NB4 (cell line): ENCODE measurements at regions not wholly inside any gene's neighbourhood (a gene's known extent, or its start where the extent isn't known, plus 50 kb on each side); places are given as distances from the start of the nearest gene placed in this dataset.

ENCODE experiments used
- DNase-seq: peaks from one replicate; pipeline ENCODE4 v3.0.0; 2010; ENCODE audit warnings: low read depth
- H3K4me3 ChIP-seq: one replicate; pipeline ENCODE4 v1.5.1; 2011; ENCODE audit warnings: mild to moderate bottlenecking, low read depth, low read length, moderate library complexity
- MYC ChIP-seq: IDR thresholded peaks from 2 replicates; pipeline ENCODE4 v1.6.1; 2011; ENCODE audit warnings: low read depth, low read length
- POLR2A ChIP-seq: IDR thresholded peaks from 2 replicates; pipeline ENCODE4 v1.6.1; 2011; ENCODE audit warnings: mild to moderate bottlenecking; ENCODE audit not compliant: insufficient read length; ENCODE audit errors: extremely low read depth
- TF ChIP-seq, protein P1 (sequence below): IDR thresholded peaks from 2 replicates; pipeline ENCODE4 v1.6.1; 2011; ENCODE audit warnings: low read depth, low read length
- TF ChIP-seq, protein P2 (sequence below): IDR thresholded peaks from one replicate; pipeline ENCODE4 v1.5.1; 2012; ENCODE audit warnings: low read depth, low read length

DNA sequence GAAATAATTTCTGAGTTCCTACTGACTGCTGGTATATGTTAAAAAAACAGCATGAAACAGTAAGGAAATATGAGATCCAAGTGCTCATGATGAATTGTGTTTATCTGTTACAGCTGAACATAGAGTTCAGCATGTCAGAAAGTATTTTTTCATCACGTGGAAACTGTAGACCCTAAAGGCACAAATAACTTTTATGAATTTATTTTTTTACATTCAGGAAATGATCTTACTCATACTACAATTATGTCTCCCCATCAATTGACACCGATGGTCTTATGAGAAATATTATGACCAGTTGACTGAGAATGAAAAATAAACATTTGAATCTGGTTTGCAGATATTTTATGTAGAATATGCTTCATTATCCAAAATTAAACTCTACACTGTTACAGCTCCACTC, 283.1 kb upstream of the SPANXN4 start:
- TF ChIP-seq, protein P1, sequence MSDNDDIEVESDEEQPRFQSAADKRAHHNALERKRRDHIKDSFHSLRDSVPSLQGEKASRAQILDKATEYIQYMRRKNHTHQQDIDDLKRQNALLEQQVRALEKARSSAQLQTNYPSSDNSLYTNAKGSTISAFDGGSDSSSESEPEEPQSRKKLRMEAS = no peak
- TF ChIP-seq, protein P2, sequence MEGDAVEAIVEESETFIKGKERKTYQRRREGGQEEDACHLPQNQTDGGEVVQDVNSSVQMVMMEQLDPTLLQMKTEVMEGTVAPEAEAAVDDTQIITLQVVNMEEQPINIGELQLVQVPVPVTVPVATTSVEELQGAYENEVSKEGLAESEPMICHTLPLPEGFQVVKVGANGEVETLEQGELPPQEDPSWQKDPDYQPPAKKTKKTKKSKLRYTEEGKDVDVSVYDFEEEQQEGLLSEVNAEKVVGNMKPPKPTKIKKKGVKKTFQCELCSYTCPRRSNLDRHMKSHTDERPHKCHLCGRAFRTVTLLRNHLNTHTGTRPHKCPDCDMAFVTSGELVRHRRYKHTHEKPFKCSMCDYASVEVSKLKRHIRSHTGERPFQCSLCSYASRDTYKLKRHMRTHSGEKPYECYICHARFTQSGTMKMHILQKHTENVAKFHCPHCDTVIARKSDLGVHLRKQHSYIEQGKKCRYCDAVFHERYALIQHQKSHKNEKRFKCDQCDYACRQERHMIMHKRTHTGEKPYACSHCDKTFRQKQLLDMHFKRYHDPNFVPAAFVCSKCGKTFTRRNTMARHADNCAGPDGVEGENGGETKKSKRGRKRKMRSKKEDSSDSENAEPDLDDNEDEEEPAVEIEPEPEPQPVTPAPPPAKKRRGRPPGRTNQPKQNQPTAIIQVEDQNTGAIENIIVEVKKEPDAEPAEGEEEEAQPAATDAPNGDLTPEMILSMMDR = no peak
- TF ChIP-seq MYC (no peak), POLR2A (no peak)
- no peak for DNase-seq
- H3K4me3 ChIP-seq = no peak overlapping the region

DNA sequence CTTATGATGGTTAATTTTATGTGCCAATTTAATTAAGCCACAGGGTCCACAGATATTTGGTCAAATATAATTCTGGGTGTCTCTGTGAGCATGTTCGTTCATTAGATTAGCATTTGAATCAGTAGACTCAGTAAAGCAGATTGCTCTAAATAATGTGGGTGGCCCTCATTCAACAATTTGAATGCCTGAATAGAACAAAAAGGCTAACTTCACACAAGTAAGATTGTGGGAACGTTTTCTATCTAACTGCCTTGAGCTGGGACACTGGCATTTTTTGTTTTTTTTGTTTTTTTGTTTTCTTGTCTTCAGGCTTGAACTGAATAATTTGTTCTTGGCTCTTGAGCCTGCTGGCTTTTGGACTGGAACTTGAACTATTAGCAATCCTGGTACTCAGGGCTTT, 292.4 kb upstream of the SPANXN4 start:
- no peak for DNase-seq
- TF ChIP-seq POLR2A (no peak), MYC (no peak)
- TF ChIP-seq, protein P1 = no peak
- TF ChIP-seq, protein P2 = no peak

DNA sequence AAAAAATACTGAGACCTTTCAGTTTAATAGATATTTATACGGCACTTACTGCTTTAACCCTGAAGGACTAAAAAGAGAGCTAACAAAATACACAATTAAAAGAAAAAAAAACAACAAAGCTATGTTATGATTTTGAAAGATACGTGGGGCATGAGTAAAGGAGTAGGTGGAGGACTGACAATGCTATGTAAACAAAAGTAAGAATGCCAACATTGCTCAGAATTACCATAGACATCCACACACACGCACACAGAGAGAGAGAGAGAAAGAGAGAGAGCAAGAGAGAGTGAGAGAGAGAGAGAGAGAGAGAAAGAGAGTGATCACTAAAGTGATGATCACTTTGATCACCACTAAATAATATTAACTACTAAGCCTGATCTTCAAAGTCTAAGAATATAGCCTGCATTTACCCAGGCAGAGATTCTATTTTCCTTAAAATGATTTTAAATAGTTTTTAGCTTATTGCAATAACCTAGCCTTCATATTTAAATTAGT, 313.9 kb upstream of the SPANXN4 start:
- DNase-seq = no peak
- TF ChIP-seq POLR2A = no peak
- no peak for TF ChIP-seq MYC
- TF ChIP-seq, protein P2 = no peak
- TF ChIP-seq, protein P1 = no peak
- no peak overlapping the region for H3K4me3 ChIP-seq

More for the DNA sequence above, 292.4 kb upstream of the SPANXN4 start:
- H3K4me3 ChIP-seq = no peak overlapping the region

- no peak overlapping the region for H3K4me3 ChIP-seq
- TF ChIP-seq, protein P1 = no peak
- TF ChIP-seq, protein P2 = no peak
- TF ChIP-seq POLR2A = no peak
- TF ChIP-seq MYC = no peak
- DNase-seq = no peak
These were observed 323.0 kb upstream of the SPANXN4 start for GRCh38 chrX:142702749-142703148.

- TF ChIP-seq, protein P2 = no peak
- TF ChIP-seq POLR2A (no peak), MYC (no peak)
- TF ChIP-seq, protein P1 = no peak
- H3K4me3 ChIP-seq = no peak overlapping the region
- no peak for DNase-seq
These were observed 337.5 kb upstream of the SPANXN4 start for GRCh38 chrX:142688256-142688655.
